Sciatic nerve (tissue), 2 donors: ENCODE measurements at regions not wholly inside any gene's neighbourhood (a gene's known extent, or its start where the extent isn't known, plus 50 kb on each side); places are given as distances from the start of the nearest gene placed in this dataset.
"Not testable (repeated sequence)": the region's sequence is repeated elsewhere in the genome, so short reads cannot be mapped to it uniquely, and the experiment has no call there.

ENCODE experiments used
- ATAC-seq: fragments of 200-7000 bp; cut with Tn5 transposase; one replicate; pipeline ENCODE4 v1.9.1; 2020; ENCODE audit warnings: mild to moderate bottlenecking, moderate library complexity
- DNase-seq: peaks from one replicate; pipeline ENCODE4 v3.0.0-alpha.2; 2020; ENCODE audit warnings: low spot score
- intact Hi-C: fragments of 100-400 bp; cut with DNase I; formaldehyde crosslinking; loops from one replicate; pipeline ENCODE4 v1.14.2; 2022
- donor health status: DM: no; HTN: no; CAD: no.
- donor health status: DM: no; HTN: no; CAD: no.

GRCh38 chr6:939526-940252 is 246.8 kb upstream of the EXOC2 start:
- DNase-seq (no peak), ATAC-seq (no peak)
- intact Hi-C loops = no loop called here

- ATAC-seq = no peak
- intact Hi-C loops = no loop called here
- no peak for DNase-seq
Measured at GRCh38 chr6:938916-939315, 246.0 kb upstream of the EXOC2 start.

- intact Hi-C loops = no loop called here
- no peak for ATAC-seq
- no peak for DNase-seq
Measured at GRCh38 chr6:938271-938905, 245.4 kb upstream of the EXOC2 start.

GRCh38 chr6:935582-935981 is 242.6 kb upstream of the EXOC2 start:
- intact Hi-C loops = no loop called here
- ATAC-seq (no peak), DNase-seq (no peak)

GRCh38 chr6:934686-935085 is 241.7 kb upstream of the EXOC2 start:
- intact Hi-C loops = no loop called here
- DNase-seq (no peak), ATAC-seq (no peak)

- intact Hi-C loops = not testable (repeated sequence)
Measured at GRCh38 chr6:931919-932318, 239.0 kb upstream of the EXOC2 start.

GRCh38 chr6:927157-927556 is 234.2 kb upstream of the EXOC2 start:
- DNase-seq = no peak
- intact Hi-C loops = no loop called here
- ATAC-seq = no peak

More at GRCh38 chr6:931919-932318, 239.0 kb upstream of the EXOC2 start:
- not testable (repeated sequence) for ATAC-seq, DNase-seq

- intact Hi-C loops = no loop called here
- DNase-seq (no peak), ATAC-seq (no peak)
Measured at GRCh38 chr6:925656-926213, 232.8 kb upstream of the EXOC2 start.

- DNase-seq (no peak), ATAC-seq (no peak)
- intact Hi-C loops = no loop called here
Measured at GRCh38 chr6:924661-925060, 231.7 kb upstream of the EXOC2 start.

- no peak for ATAC-seq
- intact Hi-C loops = no loop called here
- no peak for DNase-seq
Measured at GRCh38 chr6:921400-921799, 228.5 kb upstream of the EXOC2 start.

GRCh38 chr6:920512-920911 is 227.6 kb upstream of the EXOC2 start:
- DNase-seq (no peak), ATAC-seq (no peak)
- intact Hi-C loops = no loop called here

- DNase-seq (no peak), ATAC-seq (no peak)
- intact Hi-C loops = no loop called here
Measured at GRCh38 chr6:919500-919899, 226.6 kb upstream of the EXOC2 start.

- intact Hi-C loops = no loop called here
Measured at GRCh38 chr6:917939-918338, 225.0 kb upstream of the EXOC2 start.

GRCh38 chr6:917296-917695 is 224.4 kb upstream of the EXOC2 start:
- intact Hi-C loops = no loop called here
- no peak for ATAC-seq
- DNase-seq = no peak

More at GRCh38 chr6:917939-918338, 225.0 kb upstream of the EXOC2 start:
- ATAC-seq (no peak), DNase-seq (no peak)

- DNase-seq (no peak), ATAC-seq (no peak)
- intact Hi-C loops = no loop called here
Measured at GRCh38 chr6:916131-916530, 223.2 kb upstream of the EXOC2 start.

GRCh38 chr6:912871-913835 is 220.2 kb upstream of the EXOC2 start:
- intact Hi-C loops = no loop called here
- no peak for ATAC-seq
- no peak for DNase-seq

GRCh38 chr6:907928-908327 is 215.0 kb upstream of the EXOC2 start:
- intact Hi-C loops = no loop called here
- DNase-seq (no peak), ATAC-seq (no peak)

- intact Hi-C loops = no loop called here
- ATAC-seq (no peak), DNase-seq (no peak)
Measured at GRCh38 chr6:906920-907319, 214.0 kb upstream of the EXOC2 start.

- ATAC-seq (no peak), DNase-seq (no peak)
- intact Hi-C loops = no loop called here
Measured at GRCh38 chr6:905556-905955, 212.6 kb upstream of the EXOC2 start.
